GM12872 (cell line): ENCODE measurements at regions not wholly inside any gene's neighbourhood (a gene's known extent, or its start where the extent isn't known, plus 50 kb on each side); places are given as distances from the start of the nearest gene placed in this dataset.

Experiments
- CTCF ChIP-seq: IDR thresholded peaks from 3 replicates; pipeline ENCODE4 v1.5.1; 2011; ENCODE audit warnings: low read depth, mild to moderate bottlenecking, low read length, moderate library complexity; ENCODE audit not compliant: insufficient read depth

- no peak for TF ChIP-seq CTCF
Observed at GRCh38 chr13:99722931-99723330, 221.7 kb downstream of the TM9SF2 start.

- no peak for TF ChIP-seq CTCF
Observed at GRCh38 chr13:99722338-99722818, 221.1 kb downstream of the TM9SF2 start.

- TF ChIP-seq CTCF: no peak
Observed at GRCh38 chr13:99721606-99722337, 220.5 kb downstream of the TM9SF2 start.

GRCh38 chr13:99717959-99718674 is 216.8 kb downstream of the TM9SF2 start:
- TF ChIP-seq CTCF: no peak

- no peak for TF ChIP-seq CTCF
Observed at GRCh38 chr13:99709134-99709533, 207.9 kb downstream of the TM9SF2 start.

GRCh38 chr13:99704390-99704789 is 203.1 kb downstream of the TM9SF2 start:
- no peak for TF ChIP-seq CTCF

- no peak for TF ChIP-seq CTCF
Observed at GRCh38 chr13:99703908-99704307, 202.6 kb downstream of the TM9SF2 start.
